ENCODE measurements at regions not wholly inside any gene's neighbourhood (a gene's known extent, or its start where the extent isn't known, plus 50 kb on each side); places are given as distances from the start of the nearest gene placed in this dataset.

DNA sequence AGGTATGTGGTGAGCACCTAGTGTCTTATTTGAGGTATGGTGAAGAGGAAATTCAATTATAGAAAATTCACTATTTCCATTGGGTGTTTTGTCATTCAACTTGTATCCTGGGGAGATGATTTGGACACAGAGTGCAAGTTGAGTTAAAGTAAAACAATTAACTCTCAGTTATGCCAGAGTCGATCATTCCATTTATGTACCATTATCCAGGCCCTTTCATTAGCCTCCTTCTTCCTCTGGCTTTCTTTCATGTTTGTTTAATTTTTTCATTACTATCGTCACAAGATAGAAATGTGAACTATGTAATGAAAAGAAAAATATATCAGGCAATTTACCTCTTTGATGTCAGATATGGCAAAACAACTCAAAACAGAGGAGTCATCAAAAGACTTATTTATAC lies 1347.2 kb upstream of the NUDT12 start:
- H3K4me3 ChIP-seq (ENCODE audit: low read depth, low read length): no peak overlapping the region
- no peak overlapping the region for H3K27ac ChIP-seq (ENCODE audit: low read depth, low read length)
- no peak for DNase-seq (ENCODE audit: low read depth, low spot score)
- POLR2A ChIA-PET: no interaction called here
- TF ChIP-seq, protein P1, sequence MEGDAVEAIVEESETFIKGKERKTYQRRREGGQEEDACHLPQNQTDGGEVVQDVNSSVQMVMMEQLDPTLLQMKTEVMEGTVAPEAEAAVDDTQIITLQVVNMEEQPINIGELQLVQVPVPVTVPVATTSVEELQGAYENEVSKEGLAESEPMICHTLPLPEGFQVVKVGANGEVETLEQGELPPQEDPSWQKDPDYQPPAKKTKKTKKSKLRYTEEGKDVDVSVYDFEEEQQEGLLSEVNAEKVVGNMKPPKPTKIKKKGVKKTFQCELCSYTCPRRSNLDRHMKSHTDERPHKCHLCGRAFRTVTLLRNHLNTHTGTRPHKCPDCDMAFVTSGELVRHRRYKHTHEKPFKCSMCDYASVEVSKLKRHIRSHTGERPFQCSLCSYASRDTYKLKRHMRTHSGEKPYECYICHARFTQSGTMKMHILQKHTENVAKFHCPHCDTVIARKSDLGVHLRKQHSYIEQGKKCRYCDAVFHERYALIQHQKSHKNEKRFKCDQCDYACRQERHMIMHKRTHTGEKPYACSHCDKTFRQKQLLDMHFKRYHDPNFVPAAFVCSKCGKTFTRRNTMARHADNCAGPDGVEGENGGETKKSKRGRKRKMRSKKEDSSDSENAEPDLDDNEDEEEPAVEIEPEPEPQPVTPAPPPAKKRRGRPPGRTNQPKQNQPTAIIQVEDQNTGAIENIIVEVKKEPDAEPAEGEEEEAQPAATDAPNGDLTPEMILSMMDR (IDR thresholded peaks at IDR 0.05; ENCODE audit: low read depth, low read length): no peak
- no peaks in the 10 kb centered on the region for H3K9me3 ChIP-seq (ENCODE audit: control insufficient read depth, insufficient read depth, low read length)
- CTCF ChIA-PET: no interaction called here
- H3K27me3 ChIP-seq (ENCODE audit: control insufficient read depth, insufficient read depth, low read length): no peaks in the 10 kb centered on the region

DNA sequence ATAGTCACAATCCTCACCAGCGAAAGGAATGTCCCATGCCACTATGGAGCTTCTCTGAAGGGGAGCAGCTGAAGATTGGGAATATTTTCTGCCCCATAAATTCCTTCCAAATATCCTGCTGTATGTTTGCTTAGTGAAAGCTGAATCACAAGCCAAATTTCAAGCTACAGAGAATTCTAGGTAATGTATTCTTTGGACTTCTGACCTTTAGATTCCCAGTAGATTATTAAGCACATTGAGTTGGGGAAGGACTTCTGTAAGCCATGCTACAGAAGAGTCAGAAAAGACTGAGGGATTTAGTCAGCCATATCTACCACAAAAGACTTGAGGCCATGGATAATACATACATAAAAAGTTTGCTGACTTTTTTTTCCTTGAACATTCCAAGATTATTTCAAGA lies 1342.0 kb upstream of the NUDT12 start:
- Histone ChIP-seq H3K27ac (ENCODE audit: low read depth, low read length) (no peak overlapping the region), H3K9me3 (ENCODE audit: control insufficient read depth, insufficient read depth, low read length) (no peaks in the 10 kb centered on the region), H3K4me3 (ENCODE audit: low read depth, low read length) (no peak overlapping the region), H3K27me3 (ENCODE audit: control insufficient read depth, insufficient read depth, low read length) (no peaks in the 10 kb centered on the region)
- POLR2A ChIA-PET: no interaction called here
- CTCF ChIA-PET: no interaction called here
- DNase-seq (ENCODE audit: low read depth, low spot score): no peak
- TF ChIP-seq, protein P1 (IDR thresholded peaks at IDR 0.05; ENCODE audit: low read depth, low read length): no peak

DNA sequence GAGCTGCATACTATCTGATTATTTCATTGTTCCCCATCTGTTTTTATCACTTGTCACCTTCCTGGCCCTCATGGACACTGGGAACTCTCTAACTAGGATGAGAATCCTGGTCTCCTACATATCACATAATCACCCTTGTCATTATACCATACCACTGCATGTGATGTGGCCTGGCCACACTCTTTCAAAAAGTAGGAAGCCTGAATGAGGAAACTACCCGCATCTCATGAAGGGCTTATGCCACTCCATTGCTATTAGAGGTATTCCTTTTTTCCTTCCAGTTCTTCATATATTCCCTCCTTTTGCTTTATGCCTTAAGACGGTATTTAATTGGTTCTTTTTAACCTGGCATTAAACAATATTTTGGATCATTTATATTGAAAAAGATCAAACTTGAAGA lies 1341.4 kb upstream of the NUDT12 start:
- Histone ChIP-seq H3K27ac (ENCODE audit: low read depth, low read length) (no peak overlapping the region), H3K9me3 (ENCODE audit: control insufficient read depth, insufficient read depth, low read length) (no peaks in the 10 kb centered on the region), H3K27me3 (ENCODE audit: control insufficient read depth, insufficient read depth, low read length) (no peaks in the 10 kb centered on the region), H3K4me3 (ENCODE audit: low read depth, low read length) (no peak overlapping the region)
- DNase-seq (ENCODE audit: low read depth, low spot score): no peak
- POLR2A ChIA-PET: no interaction called here
- TF ChIP-seq, protein P1 (IDR thresholded peaks at IDR 0.05; ENCODE audit: low read depth, low read length): no peak
- CTCF ChIA-PET: no interaction called here

DNA sequence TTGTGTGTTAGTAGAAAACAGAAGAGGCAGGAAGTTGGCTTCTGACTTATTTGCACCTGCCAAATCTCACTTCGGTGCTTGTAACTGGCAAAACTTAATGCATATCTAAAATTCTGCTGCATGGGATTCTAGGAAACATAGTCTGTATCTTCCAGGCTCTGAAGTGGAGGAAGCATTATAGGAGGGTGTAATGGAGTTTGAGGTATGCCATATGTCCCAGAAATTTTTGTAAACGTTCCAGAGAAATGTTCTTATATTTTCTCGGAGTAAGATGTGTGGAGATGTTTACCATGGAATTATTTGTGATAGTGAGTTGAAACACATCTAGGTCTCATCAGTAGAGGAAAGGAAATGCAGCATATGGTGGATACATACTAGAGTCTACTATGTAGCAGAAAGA lies 1329.0 kb upstream of the NUDT12 start:
- no peak overlapping the region for H3K4me3 ChIP-seq (ENCODE audit: low read depth, low read length)
- ChIA-PET CTCF (no interaction called here), POLR2A (no interaction called here)
- DNase-seq (ENCODE audit: low read depth, low spot score): no peak
- no peaks in the 10 kb centered on the region for H3K9me3 ChIP-seq (ENCODE audit: control insufficient read depth, insufficient read depth, low read length)
- TF ChIP-seq, protein P1 (IDR thresholded peaks at IDR 0.05; ENCODE audit: low read depth, low read length): no peak
- H3K27ac ChIP-seq (ENCODE audit: low read depth, low read length): no peak overlapping the region
- no peaks in the 10 kb centered on the region for H3K27me3 ChIP-seq (ENCODE audit: control insufficient read depth, insufficient read depth, low read length)

- CTCF ChIA-PET: no interaction called here
- POLR2A ChIA-PET: no interaction called here
- DNase-seq (ENCODE audit: low read depth, low spot score): no peak
- Histone ChIP-seq H3K27me3 (ENCODE audit: control insufficient read depth, insufficient read depth, low read length) (no peaks in the 10 kb centered on the region), H3K9me3 (ENCODE audit: control insufficient read depth, insufficient read depth, low read length) (no peaks in the 10 kb centered on the region), H3K27ac (ENCODE audit: low read depth, low read length) (no peak overlapping the region), H3K4me3 (ENCODE audit: low read depth, low read length) (no peak overlapping the region)
- TF ChIP-seq, protein P1 (IDR thresholded peaks at IDR 0.05; ENCODE audit: low read depth, low read length): no peak
These were observed 1328.2 kb upstream of the NUDT12 start for GRCh38 chr5:104890767-104891166.
